MG63 (cell line): ENCODE measurements at regions not wholly inside any gene's neighbourhood (a gene's known extent, or its start where the extent isn't known, plus 50 kb on each side); places are given as distances from the start of the nearest gene placed in this dataset.
"Not testable (repeated sequence)": the region's sequence is repeated elsewhere in the genome, so short reads cannot be mapped to it uniquely, and the experiment has no call there.

Source experiments
- DNase-seq: peaks from one replicate; pipeline ENCODE4 v3.0.0-alpha.2; 2020
- H3K27me3 ChIP-seq: fragments of 250-450 bp; sonication (Bioruptor Pico); 2 replicates; pipeline ENCODE4 v1.5.1; 2020; ENCODE audit warnings: mild to moderate bottlenecking, moderate library complexity
- H3K36me3 ChIP-seq: fragments of 250-450 bp; sonication (Bioruptor Pico); 2 replicates; pipeline ENCODE4 v1.5.1; 2020; ENCODE audit warnings: mild to moderate bottlenecking, moderate library complexity
- H3K4me3 ChIP-seq: fragments of 250-450 bp; sonication (Bioruptor Pico); 2 replicates; pipeline ENCODE4 v1.5.1; 2020; ENCODE audit warnings: mild to moderate bottlenecking, moderate library complexity
- H3K9me3 ChIP-seq: fragments of 250-450 bp; sonication (Bioruptor Pico); 2 replicates; pipeline ENCODE4 v1.5.1; 2020; ENCODE audit warnings: mild to moderate bottlenecking, moderate library complexity

- Histone ChIP-seq H3K36me3 (no peaks in the 10 kb centered on the region), H3K4me3 (no peak overlapping the region), H3K27me3 (peaks cover 2% of the 10 kb centered on the region; the same call in 1 of the 2 replicates), H3K9me3 (no peaks in the 10 kb centered on the region)
- DNase-seq, result no peak
These were observed 119.2 kb downstream of the S1PR1 start for GRCh38 chr1:101356013-101356412.

DNA sequence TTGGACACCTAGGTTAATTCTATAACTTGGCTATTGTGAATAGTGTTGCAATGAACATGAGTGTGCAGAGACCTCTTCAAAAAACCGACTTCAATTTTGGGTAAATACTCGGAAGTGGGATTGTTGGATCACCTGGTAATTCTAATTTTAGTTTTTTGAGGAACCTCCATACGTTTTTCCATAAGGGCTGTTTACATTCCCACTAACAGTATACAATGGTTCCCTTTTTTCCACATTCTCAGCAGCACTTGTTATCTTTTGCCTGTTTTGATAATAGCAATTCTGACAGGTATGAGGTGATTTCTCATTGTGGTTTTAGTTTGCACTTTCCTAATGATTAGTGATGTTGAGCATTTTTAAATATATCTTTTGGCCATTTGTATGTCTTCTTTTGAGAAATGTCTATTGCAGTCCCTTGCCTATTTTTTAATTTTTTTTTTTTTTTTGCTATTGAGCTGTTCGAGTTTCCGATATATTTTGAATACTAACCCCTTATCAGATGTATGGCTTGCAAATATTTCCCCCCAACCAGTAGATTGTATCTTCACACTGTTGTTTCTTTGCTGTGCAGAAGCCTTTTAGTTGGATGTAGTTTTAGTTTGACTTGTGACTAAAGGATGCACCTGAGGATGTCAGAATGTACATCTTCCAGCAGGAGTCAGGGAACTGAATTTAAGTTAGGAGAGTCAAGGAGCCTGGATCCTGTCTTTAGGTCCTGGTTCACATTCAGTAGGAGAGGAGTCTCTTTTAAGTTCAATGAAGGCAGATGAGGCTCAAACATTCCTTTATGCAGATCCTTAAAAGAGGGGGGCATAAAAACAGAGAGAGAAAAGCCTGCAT is 120.0 kb downstream of the S1PR1 start:
- H3K9me3 ChIP-seq, result no peaks in the 10 kb centered on the region
- peaks cover 2% of the 10 kb centered on the region; the same call in 1 of the 2 replicates for H3K27me3 ChIP-seq
- no peak for DNase-seq
- H3K4me3 ChIP-seq, result no peak overlapping the region
- H3K36me3 ChIP-seq, result no peaks in the 10 kb centered on the region

GRCh38 chr1:101357444-101357986 is 120.7 kb downstream of the S1PR1 start:
- Histone ChIP-seq H3K27me3 (peaks cover 2% of the 10 kb centered on the region; the same call in 1 of the 2 replicates), H3K9me3 (no peaks in the 10 kb centered on the region), H3K36me3 (no peaks in the 10 kb centered on the region), H3K4me3 (no peak overlapping the region)
- DNase-seq, result peak; percentile 31

DNA sequence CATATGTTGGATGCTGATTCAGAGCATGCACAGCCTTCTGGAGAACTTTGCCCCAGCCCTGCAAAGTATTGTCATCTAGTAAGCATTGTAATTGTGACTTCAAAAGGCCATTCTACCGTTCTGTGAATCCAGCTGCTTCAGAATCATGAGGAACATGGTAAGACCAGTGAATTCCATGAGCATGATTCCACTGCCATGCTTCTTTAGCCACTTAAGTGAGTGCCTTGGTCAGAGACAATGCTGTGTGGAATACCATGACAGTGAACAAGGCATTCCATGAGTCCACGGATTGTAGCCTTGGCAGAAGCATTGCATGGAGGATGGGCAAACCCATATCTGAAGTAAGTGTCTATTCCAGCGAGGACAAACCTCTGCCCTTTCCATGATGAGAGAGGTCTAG is 123.7 kb downstream of the S1PR1 start:
- Histone ChIP-seq H3K27me3 (peaks cover 2% of the 10 kb centered on the region; the same call in 1 of the 2 replicates), H3K4me3 (no peak overlapping the region), H3K9me3 (no peaks in the 10 kb centered on the region), H3K36me3 (no peaks in the 10 kb centered on the region)
- DNase-seq, result no peak

DNA sequence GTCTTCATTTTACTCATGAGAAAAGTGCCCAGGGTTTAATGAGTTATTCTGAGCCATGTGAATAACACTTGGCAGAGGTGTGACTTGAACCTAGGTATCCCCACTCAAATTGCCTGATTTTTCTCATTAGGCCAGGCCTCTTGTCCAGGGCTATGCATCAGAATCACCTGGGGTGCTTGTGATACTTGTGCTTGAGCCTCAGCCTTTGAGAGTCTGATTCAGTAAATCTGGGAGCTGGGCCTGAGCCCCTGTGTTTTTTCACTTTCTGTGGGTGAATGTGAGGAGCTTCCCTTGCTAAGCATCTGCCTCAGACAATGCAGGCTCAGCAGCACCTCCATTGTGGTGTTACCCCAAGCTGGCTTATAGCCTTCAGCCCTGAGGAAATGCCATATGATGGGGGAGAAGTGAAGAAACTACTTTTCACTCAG is 127.1 kb downstream of the S1PR1 start:
- Histone ChIP-seq H3K36me3 (no peaks in the 10 kb centered on the region), H3K4me3 (no peak overlapping the region), H3K9me3 (no peaks in the 10 kb centered on the region), H3K27me3 (no peaks in the 10 kb centered on the region)
- no peak for DNase-seq

DNA sequence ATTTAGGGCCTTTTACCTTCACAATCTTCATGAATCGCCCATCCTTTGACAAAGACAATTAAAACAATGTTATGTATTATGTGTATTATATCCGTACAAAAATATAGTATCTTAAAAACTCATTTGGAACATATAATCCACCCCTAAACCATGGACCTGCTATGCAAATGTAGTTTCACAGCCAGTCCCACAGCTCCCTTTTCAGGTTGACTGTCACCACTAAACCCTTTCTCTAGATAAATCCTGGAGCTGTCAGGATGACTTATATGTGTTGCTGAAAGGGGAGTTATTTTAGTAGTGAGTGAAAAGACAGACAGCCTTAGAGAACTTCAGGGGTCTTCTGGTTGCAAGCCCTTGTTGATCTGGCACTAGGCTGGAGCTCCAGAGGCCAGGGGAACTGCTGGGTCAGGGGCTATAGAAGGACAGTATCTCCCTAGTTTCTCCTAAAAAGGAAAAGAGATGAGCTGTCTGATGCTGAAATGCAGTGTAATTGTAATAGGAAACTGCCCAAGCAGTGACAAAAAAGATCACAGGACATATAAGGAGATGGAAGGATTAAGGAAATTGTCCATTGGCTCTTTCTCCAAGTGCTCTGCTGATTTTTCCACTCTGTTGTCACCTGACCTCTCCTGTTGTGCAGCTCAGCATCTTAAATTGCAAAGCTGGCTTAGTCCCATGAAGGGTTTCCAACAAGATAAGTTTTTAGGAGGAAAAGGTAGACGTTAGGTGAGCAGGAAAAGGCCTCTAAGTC is 127.7 kb downstream of the S1PR1 start:
- H3K36me3 ChIP-seq, result no peaks in the 10 kb centered on the region
- H3K4me3 ChIP-seq, result no peak overlapping the region
- DNase-seq, result no peak
- H3K27me3 ChIP-seq, result no peaks in the 10 kb centered on the region
- H3K9me3 ChIP-seq, result no peaks in the 10 kb centered on the region

GRCh38 chr1:101365186-101365585 is 128.4 kb downstream of the S1PR1 start:
- H3K9me3 ChIP-seq, result no peaks in the 10 kb centered on the region
- H3K27me3 ChIP-seq, result no peaks in the 10 kb centered on the region
- DNase-seq, result peak; percentile 24
- H3K4me3 ChIP-seq, result no peak overlapping the region
- no peaks in the 10 kb centered on the region for H3K36me3 ChIP-seq

GRCh38 chr1:101365878-101366277 is 129.1 kb downstream of the S1PR1 start:
- Histone ChIP-seq H3K9me3 (no peaks in the 10 kb centered on the region), H3K4me3 (no peak overlapping the region), H3K36me3 (no peaks in the 10 kb centered on the region), H3K27me3 (no peaks in the 10 kb centered on the region)
- no peak for DNase-seq

GRCh38 chr1:101366513-101367215 is 129.8 kb downstream of the S1PR1 start:
- Histone ChIP-seq H3K36me3 (no peaks in the 10 kb centered on the region), H3K4me3 (no peak overlapping the region), H3K9me3 (no peaks in the 10 kb centered on the region), H3K27me3 (no peaks in the 10 kb centered on the region)
- no peak for DNase-seq

DNA sequence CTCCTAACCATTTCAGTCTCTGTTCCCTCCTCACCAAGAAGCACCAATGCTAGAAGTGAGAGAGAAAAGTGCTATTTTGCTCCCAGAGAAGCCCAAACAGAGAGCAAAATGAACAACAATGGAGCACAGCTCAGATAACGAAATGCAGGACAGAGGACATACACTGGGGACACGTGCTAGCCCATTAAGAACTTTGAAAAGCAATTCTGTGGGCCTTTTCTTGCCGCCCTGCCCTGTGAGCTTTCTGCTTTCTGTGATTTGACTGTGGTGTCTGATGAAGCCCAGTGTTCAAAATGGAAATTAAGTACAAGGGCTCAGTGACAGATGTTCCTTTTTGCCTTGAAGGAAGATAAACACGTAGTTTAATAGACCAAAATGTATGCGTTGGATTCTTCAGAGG is 130.8 kb downstream of the S1PR1 start:
- DNase-seq, result no peak

DNA sequence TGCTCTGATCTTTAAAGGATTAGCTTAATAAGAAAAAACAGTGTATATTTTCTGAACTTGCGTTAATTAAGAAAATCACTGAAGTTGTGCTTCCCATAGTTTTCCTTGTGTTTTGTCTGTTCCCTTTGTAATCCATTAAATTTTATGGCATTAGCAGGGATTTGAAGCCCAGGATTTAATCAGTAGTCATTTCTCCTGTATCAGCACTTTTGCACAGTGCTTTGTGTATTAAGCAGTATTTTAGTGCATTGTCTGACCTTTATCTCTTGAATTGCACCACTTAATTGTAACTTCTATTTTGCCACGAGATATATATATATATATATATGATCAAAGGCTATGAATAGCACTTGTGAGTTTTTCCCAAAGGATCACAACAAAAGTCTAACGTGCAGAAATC is 133.7 kb downstream of the S1PR1 start:
- H3K27me3 ChIP-seq, result no peaks in the 10 kb centered on the region
- DNase-seq, result no peak
- no peaks in the 10 kb centered on the region for H3K9me3 ChIP-seq
- no peak overlapping the region for H3K4me3 ChIP-seq
- H3K36me3 ChIP-seq, result no peaks in the 10 kb centered on the region

More for the DNA sequence above, 130.8 kb downstream of the S1PR1 start:
- Histone ChIP-seq H3K36me3 (no peaks in the 10 kb centered on the region), H3K4me3 (no peak overlapping the region), H3K9me3 (no peaks in the 10 kb centered on the region), H3K27me3 (no peaks in the 10 kb centered on the region)

DNA sequence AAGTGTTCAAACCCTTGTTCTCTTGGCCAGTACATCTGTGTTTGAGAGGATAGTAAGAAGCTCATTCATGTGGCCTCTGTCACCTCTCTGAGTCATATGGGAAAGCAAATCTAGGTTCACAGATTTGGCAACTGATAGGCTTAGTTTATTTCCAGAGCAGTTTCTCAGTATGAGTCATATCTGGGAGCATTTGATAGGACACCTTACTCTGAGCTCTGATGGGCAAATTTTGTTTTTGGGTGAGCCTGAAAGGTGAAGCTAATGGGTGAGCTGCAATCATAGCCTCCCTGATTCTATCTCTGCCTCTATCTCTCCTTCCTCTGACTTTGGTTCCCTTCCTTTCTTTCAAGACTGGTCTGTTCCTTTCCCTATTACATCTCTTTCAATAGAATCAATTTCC is 134.4 kb downstream of the S1PR1 start:
- no peaks in the 10 kb centered on the region for H3K36me3 ChIP-seq
- no peaks in the 10 kb centered on the region for H3K27me3 ChIP-seq
- H3K9me3 ChIP-seq, result no peaks in the 10 kb centered on the region
- DNase-seq, result peak; percentile 8
- no peak overlapping the region for H3K4me3 ChIP-seq

GRCh38 chr1:101373570-101373969 is 136.8 kb downstream of the S1PR1 start:
- no peaks in the 10 kb centered on the region for H3K36me3 ChIP-seq
- H3K4me3 ChIP-seq, result no peak overlapping the region
- DNase-seq, result no peak
- H3K27me3 ChIP-seq, result no peaks in the 10 kb centered on the region
- no peaks in the 10 kb centered on the region for H3K9me3 ChIP-seq

GRCh38 chr1:101375448-101375847 is 138.6 kb downstream of the S1PR1 start:
- not testable (repeated sequence) for H3K4me3 ChIP-seq, H3K9me3 ChIP-seq, H3K36me3 ChIP-seq, DNase-seq, H3K27me3 ChIP-seq

DNA sequence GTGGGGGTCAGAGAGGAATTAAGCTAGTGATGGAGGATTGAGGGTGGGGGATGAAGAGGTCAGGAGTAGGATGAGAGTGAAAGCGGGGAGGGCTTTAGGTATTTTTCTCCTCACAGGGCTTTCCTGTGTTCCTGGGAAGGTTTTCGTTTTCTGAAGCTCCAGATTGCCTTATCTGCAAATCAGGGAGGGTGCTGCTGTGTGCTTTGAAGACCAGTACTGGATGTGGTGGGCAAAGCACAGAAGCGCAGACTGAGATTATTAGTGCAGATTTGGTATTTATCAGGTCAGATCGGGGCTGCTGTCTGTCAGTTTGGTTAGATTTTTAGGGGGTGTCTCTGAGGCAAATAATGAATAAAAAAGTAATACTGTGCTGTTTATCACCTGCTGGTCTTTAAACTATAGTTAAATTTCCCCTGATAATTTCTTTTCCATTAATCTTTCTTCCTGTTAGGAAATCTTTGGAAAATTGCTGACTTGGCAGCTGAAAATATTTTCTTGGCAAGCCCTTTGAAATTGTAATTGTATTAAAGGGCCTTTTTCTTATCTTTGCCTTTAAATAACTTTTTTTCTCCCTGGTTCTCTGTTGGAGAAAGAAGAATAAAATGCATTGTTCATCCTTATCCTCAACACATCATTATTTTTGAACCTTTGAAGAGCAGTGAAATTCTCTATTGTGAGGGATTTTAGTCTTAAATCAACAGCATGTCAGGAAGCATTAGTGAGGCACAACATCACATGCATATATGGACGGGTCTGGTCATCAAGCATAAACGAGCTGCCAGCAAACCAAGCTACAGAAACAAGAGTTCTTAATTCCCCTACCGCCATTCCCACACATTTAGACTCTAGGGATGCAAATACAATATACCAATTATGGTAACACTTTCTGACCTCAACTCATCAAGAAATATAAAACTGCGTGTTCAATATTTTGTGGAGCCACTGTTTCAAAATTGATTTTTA is 139.6 kb downstream of the S1PR1 start:
- H3K36me3 ChIP-seq, result no peaks in the 10 kb centered on the region
- H3K27me3 ChIP-seq, result no peaks in the 10 kb centered on the region
- H3K4me3 ChIP-seq, result no peak overlapping the region
- H3K9me3 ChIP-seq, result no peaks in the 10 kb centered on the region
- DNase-seq, result no peak
